ENCODE measurements at regions not wholly inside any gene's neighbourhood (a gene's known extent, or its start where the extent isn't known, plus 50 kb on each side); places are given as distances from the start of the nearest gene placed in this dataset.

- Histone ChIP-seq H3K36me3 (ENCODE audit: low read depth, low read length) (no peaks in the 10 kb centered on the region), H3K4me3 (ENCODE audit: low read length) (no peak overlapping the region), H3K4me1 (ENCODE audit: insufficient read depth, low read length) (no peaks in the 10 kb centered on the region), H3K4me2 (ENCODE audit: low read length) (no peak overlapping the region), H2AFZ (ENCODE audit: low read length) (no peak overlapping the region), H3K9me2 (replicated peaks; ENCODE audit: low read length) (no peaks in the 10 kb centered on the region), H3K27me3 (ENCODE audit: low read length) (no peaks in the 10 kb centered on the region), H4K20me1 (ENCODE audit: low read length) (no peaks in the 10 kb centered on the region), H3K9ac (ENCODE audit: low read length) (no peak overlapping the region), H3K9me3 (ENCODE audit: low read length) (no peaks in the 10 kb centered on the region), H3K79me2 (ENCODE audit: low read length) (no peaks in the 10 kb centered on the region), H3K27ac (ENCODE audit: low read length) (no peak overlapping the region), H3F3A (ENCODE audit: low read length, unreplicated experiment) (no peaks in the 10 kb centered on the region)
- no peak for ATAC-seq
- no peak for DNase-seq
- intact Hi-C loops (cut with micrococcal nuclease), result no loop called here
- BruUV-seq (replicated peaks), result no TSS peak
- POLR2A ChIA-PET (ENCODE audit: unreplicated experiment), result no interaction called here
- CTCF ChIA-PET, result no interaction called here
- no peak for TF ChIP-seq EZH2 (IDR thresholded peaks at IDR 0.05; ENCODE audit: low read length, unreplicated experiment)
- TF ChIP-seq EZH2phosphoT487 (IDR thresholded peaks at IDR 0.05; ENCODE audit: borderline replicate concordance, low read length), result no peak
- TF ChIP-seq CTCF (conservative IDR thresholded peaks at IDR 0.05; ENCODE audit: low read depth, low read length), result no peak
Observed at GRCh38 chr9:100848726-100849125, 179.8 kb upstream of the PLPPR1 start.

GRCh38 chr9:100852088-100852487, 176.4 kb upstream of the PLPPR1 start:
- DNase-seq, result no peak
- no peak overlapping the region for H3K27ac ChIP-seq (ENCODE audit: low read length)
- H3K27me3 ChIP-seq (ENCODE audit: low read length), result no peaks in the 10 kb centered on the region
- no peak overlapping the region for H3K4me2 ChIP-seq (ENCODE audit: low read length)
- H3K9me2 ChIP-seq (replicated peaks; ENCODE audit: low read length), result no peaks in the 10 kb centered on the region
- H3K9ac ChIP-seq (ENCODE audit: low read length), result no peak overlapping the region
- ChIA-PET CTCF (no interaction called here), POLR2A (ENCODE audit: unreplicated experiment) (no interaction called here)
- H3K36me3 ChIP-seq (ENCODE audit: low read depth, low read length), result no peaks in the 10 kb centered on the region
- H4K20me1 ChIP-seq (ENCODE audit: low read length), result no peaks in the 10 kb centered on the region
- H3K9me3 ChIP-seq (ENCODE audit: low read length), result no peaks in the 10 kb centered on the region
- no peaks in the 10 kb centered on the region for H3K4me1 ChIP-seq (ENCODE audit: insufficient read depth, low read length)
- H2AFZ ChIP-seq (ENCODE audit: low read length), result no peak overlapping the region
- H3K79me2 ChIP-seq (ENCODE audit: low read length), result no peaks in the 10 kb centered on the region
- intact Hi-C loops (cut with micrococcal nuclease), result no loop called here
- H3F3A ChIP-seq (ENCODE audit: low read length, unreplicated experiment), result no peaks in the 10 kb centered on the region
- no TSS peak for BruUV-seq (replicated peaks)
- H3K4me3 ChIP-seq (ENCODE audit: low read length), result no peak overlapping the region
- no peak for TF ChIP-seq EZH2 (IDR thresholded peaks at IDR 0.05; ENCODE audit: low read length, unreplicated experiment)
- no peak for ATAC-seq

GRCh38 chr9:100856238-100856637, 172.3 kb upstream of the PLPPR1 start:
- POLR2A ChIA-PET (ENCODE audit: unreplicated experiment), result no interaction called here
- H3K4me3 ChIP-seq (ENCODE audit: low read length), result no peak overlapping the region
- intact Hi-C loops (cut with micrococcal nuclease), result no loop called here
- no peaks in the 10 kb centered on the region for H4K20me1 ChIP-seq (ENCODE audit: low read length)
- H2AFZ ChIP-seq (ENCODE audit: low read length), result no peak overlapping the region
- no peaks in the 10 kb centered on the region for H3K4me1 ChIP-seq (ENCODE audit: insufficient read depth, low read length)
- no peak overlapping the region for H3K9ac ChIP-seq (ENCODE audit: low read length)
- no peaks in the 10 kb centered on the region for H3K36me3 ChIP-seq (ENCODE audit: low read depth, low read length)
- no peaks in the 10 kb centered on the region for H3K9me3 ChIP-seq (ENCODE audit: low read length)
- H3K27ac ChIP-seq (ENCODE audit: low read length), result no peak overlapping the region
- H3K9me2 ChIP-seq (replicated peaks; ENCODE audit: low read length), result no peaks in the 10 kb centered on the region
- no peak overlapping the region for H3K4me2 ChIP-seq (ENCODE audit: low read length)
- H3K27me3 ChIP-seq (ENCODE audit: low read length), result no peaks in the 10 kb centered on the region
- no peak for TF ChIP-seq EZH2 (IDR thresholded peaks at IDR 0.05; ENCODE audit: low read length, unreplicated experiment)
- TF ChIP-seq CTCF (conservative IDR thresholded peaks at IDR 0.05; ENCODE audit: low read depth, low read length), result no peak
- no peak for TF ChIP-seq EZH2phosphoT487 (IDR thresholded peaks at IDR 0.05; ENCODE audit: borderline replicate concordance, low read length)
- no TSS peak for BruUV-seq (replicated peaks)
- CTCF ChIA-PET, result no interaction called here
- no peaks in the 10 kb centered on the region for H3F3A ChIP-seq (ENCODE audit: low read length, unreplicated experiment)
- H3K79me2 ChIP-seq (ENCODE audit: low read length), result no peaks in the 10 kb centered on the region
- ATAC-seq (no peak), DNase-seq (no peak)

All from PC-3 (cell line).